Glutamatergic neuron (in vitro differentiated cells): ENCODE measurements at regions not wholly inside any gene's neighbourhood (a gene's known extent, or its start where the extent isn't known, plus 50 kb on each side); places are given as distances from the start of the nearest gene placed in this dataset.

ENCODE experiments used
- DNase-seq: peaks from one replicate; pipeline ENCODE4 v3.0.0; 2022
- H3K27ac Mint-ChIP-seq: one replicate; pipeline ENCODE4 v1.8.0; 2020; ENCODE audit warnings: mild to moderate bottlenecking, mixed read lengths, inconsistent platforms; ENCODE audit not compliant: unreplicated experiment
- H3K27me3 Mint-ChIP-seq: one replicate; pipeline ENCODE4 v1.8.0; 2020; ENCODE audit warnings: mild to moderate bottlenecking, moderate library complexity, mixed read lengths, inconsistent platforms; ENCODE audit not compliant: unreplicated experiment
- H3K36me3 Mint-ChIP-seq: one replicate; pipeline ENCODE4 v1.8.0; 2020; ENCODE audit warnings: mild to moderate bottlenecking, mixed read lengths, inconsistent platforms; ENCODE audit not compliant: unreplicated experiment
- H3K4me1 Mint-ChIP-seq: one replicate; pipeline ENCODE4 v1.8.0; 2020; ENCODE audit warnings: mild to moderate bottlenecking, low read depth, mixed read lengths, inconsistent platforms; ENCODE audit not compliant: unreplicated experiment
- H3K4me3 Mint-ChIP-seq: one replicate; pipeline ENCODE4 v1.8.0; 2020; ENCODE audit warnings: mild to moderate bottlenecking, mixed read lengths, inconsistent platforms; ENCODE audit not compliant: unreplicated experiment
- H3K9me3 Mint-ChIP-seq: one replicate; pipeline ENCODE4 v1.8.0; 2020; ENCODE audit warnings: mild to moderate bottlenecking, moderate library complexity, mixed read lengths, inconsistent platforms; ENCODE audit not compliant: unreplicated experiment
- TF ChIP-seq, protein P1 (sequence below): fragments of 200-600 bp; sonication (generic); IDR thresholded peaks from one replicate; pipeline ENCODE4 v1.5.0; 2021; ENCODE audit not compliant: partially characterized antibody, unreplicated experiment

DNA sequence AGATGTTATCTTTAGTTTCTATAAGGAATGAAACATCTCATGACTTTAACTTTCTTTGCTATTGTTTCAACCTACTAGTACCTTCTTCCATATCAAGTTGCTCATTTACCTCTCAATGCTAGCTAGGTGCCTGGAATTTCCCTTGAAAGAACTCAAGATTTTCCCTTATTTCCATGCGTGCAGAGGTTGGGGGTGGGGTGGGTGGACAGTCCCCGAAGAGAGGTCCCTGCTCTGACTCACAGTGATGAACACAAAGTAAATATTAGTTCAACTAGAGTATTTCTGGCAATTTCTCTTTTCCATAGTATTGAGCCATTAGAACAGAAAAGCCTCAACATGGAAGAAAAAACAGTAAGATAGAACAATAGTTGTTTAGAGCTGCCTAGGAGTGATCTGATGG is 239.0 kb upstream of the ZP4 start:
- no peak for DNase-seq
- Mint-ChIP-seq H3K9me3 (no peaks in the 10 kb centered on the region), H3K36me3 (no peaks in the 10 kb centered on the region), H3K4me3 (no peak overlapping the region), H3K27ac (no peak overlapping the region), H3K27me3 (no peaks in the 10 kb centered on the region), H3K4me1 (no peaks in the 10 kb centered on the region)
- TF ChIP-seq, protein P1, sequence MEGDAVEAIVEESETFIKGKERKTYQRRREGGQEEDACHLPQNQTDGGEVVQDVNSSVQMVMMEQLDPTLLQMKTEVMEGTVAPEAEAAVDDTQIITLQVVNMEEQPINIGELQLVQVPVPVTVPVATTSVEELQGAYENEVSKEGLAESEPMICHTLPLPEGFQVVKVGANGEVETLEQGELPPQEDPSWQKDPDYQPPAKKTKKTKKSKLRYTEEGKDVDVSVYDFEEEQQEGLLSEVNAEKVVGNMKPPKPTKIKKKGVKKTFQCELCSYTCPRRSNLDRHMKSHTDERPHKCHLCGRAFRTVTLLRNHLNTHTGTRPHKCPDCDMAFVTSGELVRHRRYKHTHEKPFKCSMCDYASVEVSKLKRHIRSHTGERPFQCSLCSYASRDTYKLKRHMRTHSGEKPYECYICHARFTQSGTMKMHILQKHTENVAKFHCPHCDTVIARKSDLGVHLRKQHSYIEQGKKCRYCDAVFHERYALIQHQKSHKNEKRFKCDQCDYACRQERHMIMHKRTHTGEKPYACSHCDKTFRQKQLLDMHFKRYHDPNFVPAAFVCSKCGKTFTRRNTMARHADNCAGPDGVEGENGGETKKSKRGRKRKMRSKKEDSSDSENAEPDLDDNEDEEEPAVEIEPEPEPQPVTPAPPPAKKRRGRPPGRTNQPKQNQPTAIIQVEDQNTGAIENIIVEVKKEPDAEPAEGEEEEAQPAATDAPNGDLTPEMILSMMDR: no peak

DNA sequence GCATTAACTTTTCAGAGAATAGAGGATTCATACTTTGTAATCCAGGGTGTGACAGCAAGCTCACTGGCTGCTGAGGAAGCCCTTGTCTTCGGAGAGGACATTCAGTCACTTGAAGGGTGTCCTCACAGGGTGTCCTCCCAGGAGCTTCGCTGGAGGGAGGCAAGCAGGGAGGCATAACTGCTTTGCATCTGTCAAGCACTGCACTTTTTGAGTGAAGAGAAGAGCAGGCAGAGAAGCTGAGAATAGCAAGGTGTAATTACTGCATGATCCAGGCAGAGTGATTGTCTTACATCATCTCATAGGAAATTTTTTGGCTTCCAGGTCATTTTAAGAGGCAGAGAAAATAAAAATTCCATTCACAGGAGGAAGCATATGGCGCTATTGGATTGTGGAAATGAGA is 232.5 kb upstream of the ZP4 start:
- Mint-ChIP-seq H3K27ac (no peak overlapping the region), H3K27me3 (no peaks in the 10 kb centered on the region)

DNA sequence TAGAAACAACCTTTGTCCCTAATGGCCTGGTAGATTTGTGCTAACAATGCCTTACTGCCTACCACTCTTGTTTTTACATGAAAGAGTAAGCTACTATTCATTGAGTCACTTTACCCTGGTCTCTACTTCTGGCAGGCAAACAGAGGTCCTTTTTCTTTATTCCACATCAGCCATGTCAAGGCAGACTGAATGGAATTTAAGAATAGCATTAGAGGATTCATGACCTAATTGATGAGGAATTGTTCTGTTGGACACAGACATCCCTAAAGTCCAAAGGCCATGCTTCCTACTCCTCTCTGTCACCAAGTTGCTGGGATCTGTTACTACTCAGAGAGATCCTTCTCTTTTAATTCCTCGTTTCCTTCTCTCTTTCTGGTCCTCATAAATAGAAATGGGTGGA is 229.1 kb upstream of the ZP4 start:
- TF ChIP-seq, protein P1: no peak
- H3K9me3 Mint-ChIP-seq: no peaks in the 10 kb centered on the region
- no peaks in the 10 kb centered on the region for H3K4me1 Mint-ChIP-seq
- H3K27me3 Mint-ChIP-seq: no peaks in the 10 kb centered on the region
- H3K27ac Mint-ChIP-seq: no peak overlapping the region
- no peak for DNase-seq
- H3K4me3 Mint-ChIP-seq: no peak overlapping the region
- no peaks in the 10 kb centered on the region for H3K36me3 Mint-ChIP-seq

More for the DNA sequence above, 232.5 kb upstream of the ZP4 start:
- no peak for DNase-seq
- TF ChIP-seq, protein P1: no peak
- Mint-ChIP-seq H3K4me3 (no peak overlapping the region), H3K4me1 (no peaks in the 10 kb centered on the region), H3K9me3 (no peaks in the 10 kb centered on the region), H3K36me3 (no peaks in the 10 kb centered on the region)

DNA sequence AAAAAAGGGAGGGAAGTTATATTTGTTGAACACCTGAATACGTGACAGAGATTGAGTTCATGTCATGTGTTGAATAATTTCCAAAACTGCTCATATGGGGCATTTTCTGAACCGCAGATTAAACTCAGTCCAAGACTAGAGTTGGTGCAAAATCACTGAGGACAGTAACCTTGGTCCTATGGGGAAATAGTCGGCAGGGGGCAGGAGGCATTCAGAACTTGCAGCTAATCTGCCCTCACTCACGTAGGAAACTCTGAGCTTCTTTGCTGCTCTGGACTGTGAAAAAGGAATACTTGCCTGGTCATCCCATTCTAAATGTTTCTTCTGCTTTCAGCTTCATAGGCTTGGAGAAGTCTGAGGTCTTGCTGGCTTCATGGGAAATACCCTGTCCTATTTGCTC is 228.3 kb upstream of the ZP4 start:
- Mint-ChIP-seq H3K27ac (no peak overlapping the region), H3K9me3 (no peaks in the 10 kb centered on the region)

DNA sequence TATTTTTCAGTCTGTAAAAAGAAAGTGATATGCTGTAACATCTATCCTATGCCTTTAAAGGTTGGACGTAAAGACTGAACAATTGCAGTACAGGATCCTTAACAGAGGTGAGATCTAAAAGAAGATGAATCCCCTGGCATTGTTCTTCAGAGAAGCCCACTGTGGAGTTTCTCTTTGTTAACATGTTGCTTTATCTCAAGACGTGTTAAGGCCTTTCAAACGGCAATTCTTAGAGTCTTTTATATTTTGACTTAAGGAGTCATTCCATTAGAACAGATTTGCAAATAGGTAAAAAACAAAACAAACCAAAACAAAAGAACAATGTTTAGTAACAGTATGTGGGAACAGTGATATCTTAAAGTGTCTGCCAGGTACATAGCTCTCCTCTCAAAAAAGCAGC is 225.1 kb upstream of the ZP4 start:
- Mint-ChIP-seq H3K4me1 (no peaks in the 10 kb centered on the region), H3K27ac (no peak overlapping the region), H3K4me3 (no peak overlapping the region)

More for the DNA sequence above, 228.3 kb upstream of the ZP4 start:
- no peak overlapping the region for H3K4me3 Mint-ChIP-seq
- no peaks in the 10 kb centered on the region for H3K27me3 Mint-ChIP-seq
- DNase-seq: no peak
- no peaks in the 10 kb centered on the region for H3K4me1 Mint-ChIP-seq
- H3K36me3 Mint-ChIP-seq: no peaks in the 10 kb centered on the region
- TF ChIP-seq, protein P1: no peak

More for the DNA sequence above, 225.1 kb upstream of the ZP4 start:
- Mint-ChIP-seq H3K9me3 (no peaks in the 10 kb centered on the region), H3K36me3 (no peaks in the 10 kb centered on the region), H3K27me3 (peaks cover 2% of the 10 kb centered on the region)
- DNase-seq: no peak
- TF ChIP-seq, protein P1: no peak
